ENCODE measurements at regions not wholly inside any gene's neighbourhood (a gene's known extent, or its start where the extent isn't known, plus 50 kb on each side); places are given as distances from the start of the nearest gene placed in this dataset.

DNA sequence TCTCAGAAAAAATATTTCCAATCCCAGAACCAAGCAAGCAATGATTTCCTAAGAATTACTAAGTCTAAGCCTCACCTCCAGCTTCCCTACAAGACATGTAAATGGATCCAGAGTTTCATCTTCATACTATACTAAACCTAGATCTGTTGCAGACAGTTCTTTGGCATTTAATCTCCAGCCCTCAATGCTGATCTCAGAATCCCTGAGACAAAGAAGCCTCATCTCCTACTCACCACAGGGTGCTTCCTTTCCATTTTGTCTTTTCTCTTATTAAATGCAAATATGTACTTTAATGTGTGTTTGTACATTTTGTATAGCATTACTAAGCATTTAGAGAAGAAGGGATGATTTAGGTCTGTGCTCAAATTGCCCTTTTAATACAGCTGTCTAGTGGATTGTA, 954.9 kb downstream of the TDRD15 start:
- TF ChIP-seq SIN3A (IDR thresholded peaks at IDR 0.05; ENCODE audit: borderline replicate concordance, insufficient read depth, low read length) (no peak), FOXP2 (optimal IDR thresholded peaks at IDR 0.05; ENCODE audit: borderline replicate concordance, extremely low read depth, extremely low read length, insufficient read depth) (no peak), TAF1 (IDR thresholded peaks at IDR 0.05; ENCODE audit: borderline replicate concordance, insufficient read depth, low read length) (no peak), POLR2AphosphoS5 (IDR thresholded peaks at IDR 0.05; ENCODE audit: low read depth, low read length) (no peak)
- TF ChIP-seq, protein P1, sequence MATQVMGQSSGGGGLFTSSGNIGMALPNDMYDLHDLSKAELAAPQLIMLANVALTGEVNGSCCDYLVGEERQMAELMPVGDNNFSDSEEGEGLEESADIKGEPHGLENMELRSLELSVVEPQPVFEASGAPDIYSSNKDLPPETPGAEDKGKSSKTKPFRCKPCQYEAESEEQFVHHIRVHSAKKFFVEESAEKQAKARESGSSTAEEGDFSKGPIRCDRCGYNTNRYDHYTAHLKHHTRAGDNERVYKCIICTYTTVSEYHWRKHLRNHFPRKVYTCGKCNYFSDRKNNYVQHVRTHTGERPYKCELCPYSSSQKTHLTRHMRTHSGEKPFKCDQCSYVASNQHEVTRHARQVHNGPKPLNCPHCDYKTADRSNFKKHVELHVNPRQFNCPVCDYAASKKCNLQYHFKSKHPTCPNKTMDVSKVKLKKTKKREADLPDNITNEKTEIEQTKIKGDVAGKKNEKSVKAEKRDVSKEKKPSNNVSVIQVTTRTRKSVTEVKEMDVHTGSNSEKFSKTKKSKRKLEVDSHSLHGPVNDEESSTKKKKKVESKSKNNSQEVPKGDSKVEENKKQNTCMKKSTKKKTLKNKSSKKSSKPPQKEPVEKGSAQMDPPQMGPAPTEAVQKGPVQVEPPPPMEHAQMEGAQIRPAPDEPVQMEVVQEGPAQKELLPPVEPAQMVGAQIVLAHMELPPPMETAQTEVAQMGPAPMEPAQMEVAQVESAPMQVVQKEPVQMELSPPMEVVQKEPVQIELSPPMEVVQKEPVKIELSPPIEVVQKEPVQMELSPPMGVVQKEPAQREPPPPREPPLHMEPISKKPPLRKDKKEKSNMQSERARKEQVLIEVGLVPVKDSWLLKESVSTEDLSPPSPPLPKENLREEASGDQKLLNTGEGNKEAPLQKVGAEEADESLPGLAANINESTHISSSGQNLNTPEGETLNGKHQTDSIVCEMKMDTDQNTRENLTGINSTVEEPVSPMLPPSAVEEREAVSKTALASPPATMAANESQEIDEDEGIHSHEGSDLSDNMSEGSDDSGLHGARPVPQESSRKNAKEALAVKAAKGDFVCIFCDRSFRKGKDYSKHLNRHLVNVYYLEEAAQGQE (IDR thresholded peaks at IDR 0.05; ENCODE audit: insufficient read depth in 1 of 2, low read depth in 2 of 2, low read length in 2 of 2): no peak

DNA sequence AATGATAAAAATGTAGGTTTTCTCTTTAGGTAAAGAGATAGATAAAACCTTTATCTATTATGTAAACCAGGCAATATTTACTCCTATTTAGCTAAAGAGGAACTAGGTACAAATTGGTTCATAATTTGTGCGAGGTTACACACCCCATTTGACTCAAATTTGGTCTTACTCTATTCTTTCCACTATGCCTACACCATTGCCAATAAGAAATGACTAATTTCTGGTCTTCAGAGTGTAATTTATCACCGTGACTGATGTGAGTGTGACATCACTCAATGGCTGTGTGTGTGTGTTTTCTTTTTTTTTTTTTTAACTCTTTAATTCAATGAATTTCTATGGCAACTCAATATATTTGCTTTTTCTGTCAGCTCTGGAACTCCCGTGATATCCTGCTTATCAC, 955.8 kb downstream of the TDRD15 start:
- TF ChIP-seq, protein P1 (IDR thresholded peaks at IDR 0.05; ENCODE audit: insufficient read depth in 1 of 2, low read depth in 2 of 2, low read length in 2 of 2): no peak
- TF ChIP-seq SIN3A (IDR thresholded peaks at IDR 0.05; ENCODE audit: borderline replicate concordance, insufficient read depth, low read length) (no peak), POLR2AphosphoS5 (IDR thresholded peaks at IDR 0.05; ENCODE audit: low read depth, low read length) (no peak), FOXP2 (optimal IDR thresholded peaks at IDR 0.05; ENCODE audit: borderline replicate concordance, extremely low read depth, extremely low read length, insufficient read depth) (no peak), TAF1 (IDR thresholded peaks at IDR 0.05; ENCODE audit: borderline replicate concordance, insufficient read depth, low read length) (no peak)

DNA sequence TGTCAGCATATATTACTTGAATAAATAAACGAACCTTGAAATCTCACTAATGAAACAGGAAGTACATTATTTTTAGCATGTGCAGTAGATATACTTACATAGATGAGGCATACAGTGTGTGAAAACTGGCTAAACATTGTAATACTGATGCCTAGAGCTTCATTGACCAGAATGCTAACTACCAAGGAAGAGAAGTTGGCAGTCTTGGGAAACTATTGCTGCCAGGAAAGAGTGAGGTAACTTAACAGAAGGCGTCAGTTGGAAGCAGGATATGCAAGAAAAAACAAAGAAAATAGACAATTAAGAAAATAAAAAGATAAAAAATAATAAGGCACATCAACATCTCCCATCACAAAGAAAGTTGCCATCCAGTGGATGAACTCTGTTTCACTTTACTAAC, 963.0 kb downstream of the TDRD15 start:
- no peak for TF ChIP-seq FOXP2 (optimal IDR thresholded peaks at IDR 0.05; ENCODE audit: borderline replicate concordance, extremely low read depth, extremely low read length, insufficient read depth)
- TF ChIP-seq, protein P1 (IDR thresholded peaks at IDR 0.05; ENCODE audit: insufficient read depth in 1 of 2, low read depth in 2 of 2, low read length in 2 of 2): no peak
- TF ChIP-seq TAF1 (IDR thresholded peaks at IDR 0.05; ENCODE audit: borderline replicate concordance, insufficient read depth, low read length): no peak
- TF ChIP-seq SIN3A (IDR thresholded peaks at IDR 0.05; ENCODE audit: borderline replicate concordance, insufficient read depth, low read length): no peak
- no peak for TF ChIP-seq POLR2AphosphoS5 (IDR thresholded peaks at IDR 0.05; ENCODE audit: low read depth, low read length)

DNA sequence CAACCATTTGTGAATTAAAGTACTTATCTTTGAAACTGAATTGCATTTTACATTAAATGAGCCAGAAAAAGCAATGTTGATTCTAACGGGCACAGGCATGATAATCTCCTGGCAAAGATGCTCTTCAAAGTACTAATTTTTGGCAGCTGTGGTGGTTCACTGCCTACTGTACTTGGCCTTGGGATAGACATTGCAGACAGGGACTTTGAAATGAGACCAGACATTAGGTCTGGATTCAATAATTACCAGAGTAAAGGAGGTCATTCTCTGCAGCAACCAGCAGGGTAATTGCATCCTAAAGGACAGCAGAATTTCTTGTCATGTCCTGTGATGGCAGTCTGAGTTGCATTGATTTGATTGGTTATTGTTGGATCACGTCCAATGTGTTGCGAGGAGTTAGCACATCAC, 986.5 kb downstream of the TDRD15 start:
- no peak for TF ChIP-seq TAF1 (IDR thresholded peaks at IDR 0.05; ENCODE audit: borderline replicate concordance, insufficient read depth, low read length)
- TF ChIP-seq, protein P1 (IDR thresholded peaks at IDR 0.05; ENCODE audit: insufficient read depth in 1 of 2, low read depth in 2 of 2, low read length in 2 of 2): no peak

DNA sequence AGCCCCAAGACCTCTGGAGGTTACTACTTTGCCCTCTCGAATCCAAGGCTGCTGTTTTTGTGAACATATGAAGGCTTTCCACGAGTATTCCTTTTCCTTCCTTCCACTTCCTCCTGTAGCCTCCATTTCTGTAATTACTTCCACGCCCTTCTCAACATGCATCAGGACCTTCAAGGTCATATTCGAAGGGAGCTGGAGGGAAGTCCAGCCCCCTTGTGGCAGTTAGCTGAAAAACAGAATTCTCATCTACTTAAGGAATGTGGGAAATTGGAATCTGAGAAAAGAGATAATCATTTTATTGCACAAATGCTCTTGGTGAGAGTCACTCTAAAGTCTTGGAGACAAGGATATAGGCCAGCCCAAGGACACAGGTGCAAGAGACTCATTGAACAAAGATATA, 1000.2 kb downstream of the TDRD15 start:
- TF ChIP-seq, protein P1 (IDR thresholded peaks at IDR 0.05; ENCODE audit: insufficient read depth in 1 of 2, low read depth in 2 of 2, low read length in 2 of 2): no peak
- no peak for TF ChIP-seq FOXP2 (optimal IDR thresholded peaks at IDR 0.05; ENCODE audit: borderline replicate concordance, extremely low read depth, extremely low read length, insufficient read depth)
- no peak for TF ChIP-seq POLR2AphosphoS5 (IDR thresholded peaks at IDR 0.05; ENCODE audit: low read depth, low read length)
- no peak for TF ChIP-seq TAF1 (IDR thresholded peaks at IDR 0.05; ENCODE audit: borderline replicate concordance, insufficient read depth, low read length)
- TF ChIP-seq SIN3A (IDR thresholded peaks at IDR 0.05; ENCODE audit: borderline replicate concordance, insufficient read depth, low read length): no peak

Measured in PFSK-1 (cell line).